Trophoblast cell (in vitro differentiated cells and primary cell): ENCODE measurements at regions not wholly inside any gene's neighbourhood (a gene's known extent, or its start where the extent isn't known, plus 50 kb on each side); places are given as distances from the start of the nearest gene placed in this dataset.

ENCODE experiments used
- DNase-seq, 2 donors: peaks; one replicate each; pipeline ENCODE4 v3.0.0-alpha.2; 2016
- H2AFZ ChIP-seq: 2 replicates; pipeline ENCODE4 v1.6.1; 2013; ENCODE audit warnings: low read length, moderate library complexity, mild to moderate bottlenecking; ENCODE audit not compliant: insufficient read depth, poor library complexity
- H2AK5ac ChIP-seq: 2 replicates; pipeline ENCODE4 v1.6.1; 2013; ENCODE audit warnings: mild to moderate bottlenecking, low read length
- H2BK120ac ChIP-seq: 2 replicates; pipeline ENCODE4 v1.6.1; 2013; ENCODE audit warnings: low read length, mild to moderate bottlenecking, moderate library complexity; ENCODE audit not compliant: insufficient read depth, poor library complexity
- H2BK12ac ChIP-seq: 2 replicates; pipeline ENCODE4 v1.6.1; 2013; ENCODE audit warnings: mild to moderate bottlenecking, low read length, moderate library complexity
- H2BK5ac ChIP-seq: 2 replicates; pipeline ENCODE4 v1.6.1; 2013; ENCODE audit warnings: low read length, low read depth, moderate library complexity, mild to moderate bottlenecking; ENCODE audit not compliant: poor library complexity
- H3K14ac ChIP-seq: 2 replicates; pipeline ENCODE4 v1.6.1; 2013; ENCODE audit warnings: mild to moderate bottlenecking, low read length
- H3K18ac ChIP-seq: 2 replicates; pipeline ENCODE4 v1.6.1; 2013; ENCODE audit warnings: mild to moderate bottlenecking, low read length
- H3K23ac ChIP-seq: 2 replicates; pipeline ENCODE4 v1.6.1; 2013; ENCODE audit warnings: low read length
- H3K27ac ChIP-seq: 2 replicates; pipeline ENCODE4 v1.5.1; 2013; ENCODE audit warnings: low read depth, mild to moderate bottlenecking, inconsistent platforms, low read length, moderate library complexity
- H3K27me3 ChIP-seq: 2 replicates; pipeline ENCODE4 v1.6.1; 2013; ENCODE audit warnings: inconsistent platforms, mild to moderate bottlenecking, low read length, moderate library complexity; ENCODE audit not compliant: insufficient read depth
- H3K36me3 ChIP-seq, 2 experiments: 1 replicate in 1 of 2; 2 replicates in 1 of 2; pipeline ENCODE4 v1.6.1; 2013; ENCODE audit warnings: low read length in 2 of 2, mild to moderate bottlenecking in 2 of 2, moderate library complexity in 1 of 2; ENCODE audit not compliant: insufficient read depth in 2 of 2, control insufficient read depth in 1 of 2
- H3K4ac ChIP-seq: 2 replicates; pipeline ENCODE4 v1.6.1; 2013; ENCODE audit warnings: low read depth, mild to moderate bottlenecking, low read length, moderate library complexity
- H3K4me1 ChIP-seq, 2 experiments: 1 replicate in 1 of 2; 2 replicates in 1 of 2; pipeline ENCODE4 v1.6.1; 2013; ENCODE audit warnings: low read length in 2 of 2, mild to moderate bottlenecking in 2 of 2, moderate library complexity in 1 of 2; ENCODE audit not compliant: insufficient read depth in 2 of 2, control insufficient read depth in 1 of 2
- H3K4me2 ChIP-seq: 2 replicates; pipeline ENCODE4 v1.6.1; 2013; ENCODE audit warnings: inconsistent platforms, mild to moderate bottlenecking, low read length, moderate library complexity
- H3K4me3 ChIP-seq: 2 replicates; pipeline ENCODE4 v1.5.1; 2013; ENCODE audit warnings: mild to moderate bottlenecking, low read depth, low read length, inconsistent platforms
- H3K79me1 ChIP-seq: one replicate; pipeline ENCODE4 v1.6.1; 2013; ENCODE audit warnings: low read length
- H3K79me2 ChIP-seq: 2 replicates; pipeline ENCODE4 v1.6.1; 2013; ENCODE audit warnings: low read length, mild to moderate bottlenecking; ENCODE audit not compliant: control insufficient read depth, insufficient read depth, poor library complexity
- H3K9ac ChIP-seq: 2 replicates; pipeline ENCODE4 v1.6.1; 2013; ENCODE audit warnings: mild to moderate bottlenecking, low read length
- H3K9me3 ChIP-seq: 2 replicates; pipeline ENCODE4 v1.6.1; 2013; ENCODE audit warnings: low read depth, mild to moderate bottlenecking, control low read depth, inconsistent platforms, low read length; ENCODE audit not compliant: insufficient read depth
- H4K12ac ChIP-seq: 2 replicates; pipeline ENCODE4 v1.6.1; 2013; ENCODE audit warnings: low read depth, mild to moderate bottlenecking, low read length, moderate library complexity
- H4K8ac ChIP-seq: 2 replicates; pipeline ENCODE4 v1.6.1; 2013; ENCODE audit warnings: low read depth, mild to moderate bottlenecking, low read length, moderate library complexity
- H4K91ac ChIP-seq: one replicate; pipeline ENCODE4 v1.6.1; 2013; ENCODE audit warnings: low read depth, mild to moderate bottlenecking, low read length, moderate library complexity
- WGBS: extraction: QIAGEN DNeasy Blood & Tissue Kit; methylation state at CpG from one replicate; pipeline ENCODE4 v1.1.7; 2013; ENCODE audit warnings: missing lambda C conversion rate; ENCODE audit not compliant: insufficient read length, insufficient coverage; ENCODE audit errors: extremely low coverage; 5-methylcytosine and 5-hydroxymethylcytosine counted together

DNA sequence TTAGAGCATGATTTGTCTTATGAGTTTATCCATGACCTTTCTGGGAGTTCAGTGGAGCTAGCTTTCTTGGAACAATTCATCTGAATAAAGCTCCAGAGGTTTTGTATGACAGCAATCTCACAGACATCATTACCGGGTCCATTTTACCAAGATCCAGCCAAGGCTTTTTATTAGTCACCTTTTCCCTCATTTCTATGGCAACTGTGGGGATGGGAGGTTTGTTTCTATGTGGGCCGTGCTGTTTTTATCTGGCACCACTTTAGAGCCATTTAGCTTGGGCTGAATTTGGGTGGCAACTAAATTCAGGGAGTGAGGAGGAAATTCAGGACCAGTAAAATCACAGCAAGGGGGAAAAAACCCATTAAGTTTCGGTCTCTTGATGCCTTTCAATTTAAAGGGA is 245.7 kb downstream of the NSG2 start:
- no peak overlapping the region for H4K91ac ChIP-seq
- no peak overlapping the region for H3K23ac ChIP-seq
- no peaks in the 10 kb centered on the region for H3K36me3 ChIP-seq
- no peak overlapping the region for H3K9ac ChIP-seq
- no peaks in the 10 kb centered on the region for H3K27me3 ChIP-seq
- no peak overlapping the region for H2BK5ac ChIP-seq
- no peaks in the 10 kb centered on the region for H3K79me2 ChIP-seq
- H4K8ac ChIP-seq, result no peak overlapping the region
- H3K4ac ChIP-seq, result no peak overlapping the region
- H3K14ac ChIP-seq, result no peak overlapping the region
- H3K18ac ChIP-seq, result no peak overlapping the region
- no peak overlapping the region for H3K27ac ChIP-seq
- H3K4me3 ChIP-seq, result no peak overlapping the region
- no peak overlapping the region for H2BK12ac ChIP-seq
- no peak overlapping the region for H2AFZ ChIP-seq
- no CpG with 5 or more reads among the region's 3 CpGs for WGBS
- H3K79me1 ChIP-seq, result no peaks in the 10 kb centered on the region
- no peaks in the 10 kb centered on the region for H3K9me3 ChIP-seq
- H3K4me2 ChIP-seq, result no peak overlapping the region
- no peaks in the 10 kb centered on the region for H3K4me1 ChIP-seq
- no peak for DNase-seq
- no peak overlapping the region for H2AK5ac ChIP-seq
- H2BK120ac ChIP-seq, result no peak overlapping the region
- no peak overlapping the region for H4K12ac ChIP-seq

GRCh38 chr5:174292348-174292747 is 246.8 kb downstream of the NSG2 start:
- Histone ChIP-seq H3K36me3 (no peaks in the 10 kb centered on the region), H4K8ac (no peak overlapping the region), H3K4me3 (no peak overlapping the region), H3K18ac (no peak overlapping the region), H4K12ac (no peak overlapping the region), H3K4me2 (no peak overlapping the region), H2AK5ac (no peak overlapping the region), H2BK120ac (no peak overlapping the region), H3K27me3 (no peaks in the 10 kb centered on the region), H3K4me1 (no peaks in the 10 kb centered on the region), H3K23ac (no peak overlapping the region), H3K27ac (no peak overlapping the region), H3K4ac (no peak overlapping the region), H2BK5ac (no peak overlapping the region), H3K79me1 (no peaks in the 10 kb centered on the region), H3K9ac (no peak overlapping the region), H4K91ac (no peak overlapping the region), H2BK12ac (no peak overlapping the region), H3K9me3 (no peaks in the 10 kb centered on the region), H3K14ac (no peak overlapping the region), H2AFZ (no peak overlapping the region), H3K79me2 (no peaks in the 10 kb centered on the region)
- DNase-seq, result no peak
- no CpG with 5 or more reads among the region's 3 CpGs for WGBS

- Histone ChIP-seq H3K4ac (no peak overlapping the region), H4K12ac (no peak overlapping the region), H3K14ac (no peak overlapping the region), H3K27ac (no peak overlapping the region), H2AFZ (no peak overlapping the region), H3K79me1 (no peaks in the 10 kb centered on the region), H3K4me2 (no peak overlapping the region), H2BK120ac (no peak overlapping the region), H4K8ac (no peak overlapping the region), H3K4me3 (no peak overlapping the region), H3K79me2 (no peaks in the 10 kb centered on the region), H4K91ac (no peak overlapping the region), H3K23ac (no peak overlapping the region), H3K4me1 (no peaks in the 10 kb centered on the region), H2AK5ac (no peak overlapping the region), H3K9ac (no peak overlapping the region), H3K9me3 (no peaks in the 10 kb centered on the region), H2BK12ac (no peak overlapping the region), H3K36me3 (no peaks in the 10 kb centered on the region), H2BK5ac (no peak overlapping the region), H3K27me3 (no peaks in the 10 kb centered on the region), H3K18ac (no peak overlapping the region)
- WGBS, result no CpG with 5 or more reads among the region's 6 CpGs
- DNase-seq, result no peak
Observed at GRCh38 chr5:174293006-174293405, 247.5 kb downstream of the NSG2 start.

GRCh38 chr5:174293481-174293880 is 248.0 kb downstream of the NSG2 start:
- H4K91ac ChIP-seq, result no peak overlapping the region
- H2AFZ ChIP-seq, result no peak overlapping the region
- H2BK120ac ChIP-seq, result no peak overlapping the region
- no peaks in the 10 kb centered on the region for H3K9me3 ChIP-seq
- H4K12ac ChIP-seq, result no peak overlapping the region
- no peak overlapping the region for H3K27ac ChIP-seq
- H3K14ac ChIP-seq, result no peak overlapping the region
- H4K8ac ChIP-seq, result no peak overlapping the region
- H2BK5ac ChIP-seq, result no peak overlapping the region
- H3K18ac ChIP-seq, result no peak overlapping the region
- H3K4ac ChIP-seq, result no peak overlapping the region
- no peak overlapping the region for H3K23ac ChIP-seq
- no peaks in the 10 kb centered on the region for H3K79me1 ChIP-seq
- no peak overlapping the region for H3K9ac ChIP-seq
- H3K4me3 ChIP-seq, result no peak overlapping the region
- WGBS, result no CpG with 5 or more reads among the region's 4 CpGs
- H3K4me1 ChIP-seq, result no peaks in the 10 kb centered on the region
- H3K4me2 ChIP-seq, result no peak overlapping the region
- no peak for DNase-seq
- no peak overlapping the region for H2BK12ac ChIP-seq
- H3K79me2 ChIP-seq, result no peaks in the 10 kb centered on the region
- no peaks in the 10 kb centered on the region for H3K27me3 ChIP-seq
- H2AK5ac ChIP-seq, result no peak overlapping the region
- H3K36me3 ChIP-seq, result no peaks in the 10 kb centered on the region
